HG02642 (cell line): ENCODE measurements at regions not wholly inside any gene's neighbourhood (a gene's known extent, or its start where the extent isn't known, plus 50 kb on each side); places are given as distances from the start of the nearest gene placed in this dataset.
"Not testable (repeated sequence)": the region's sequence is repeated elsewhere in the genome, so short reads cannot be mapped to it uniquely, and the experiment has no call there.

Experiments
- ATAC-seq: cut with Tn5 transposase; IDR thresholded peaks from one replicate; pipeline ENCODE4 v1.9.1; 2021; ENCODE audit warnings: mild to moderate bottlenecking; ENCODE audit not compliant: unreplicated experiment, poor library complexity

GRCh38 chr9:22649384-22649783 is 202.8 kb downstream of the DMRTA1 start:
- ATAC-seq = no peak

- no peak for ATAC-seq
These were observed 203.5 kb downstream of the DMRTA1 start for GRCh38 chr9:22650145-22650544.

- ATAC-seq = no peak
These were observed 204.3 kb downstream of the DMRTA1 start for GRCh38 chr9:22650946-22651345.

- no peak for ATAC-seq
These were observed 208.2 kb downstream of the DMRTA1 start for GRCh38 chr9:22654833-22655232.

GRCh38 chr9:22657713-22658112 is 211.1 kb downstream of the DMRTA1 start:
- no peak for ATAC-seq

- not testable (repeated sequence) for ATAC-seq
These were observed 211.9 kb downstream of the DMRTA1 start for GRCh38 chr9:22658484-22658883.

- ATAC-seq = no peak
These were observed 235.9 kb downstream of the DMRTA1 start for GRCh38 chr9:22682536-22682935.

GRCh38 chr9:22682961-22683699 is 236.5 kb downstream of the DMRTA1 start:
- no peak for ATAC-seq

GRCh38 chr9:22683700-22684075 is 237.1 kb downstream of the DMRTA1 start:
- no peak for ATAC-seq

- ATAC-seq = no peak
These were observed 246.5 kb downstream of the DMRTA1 start for GRCh38 chr9:22693156-22693555.

- ATAC-seq = no peak
These were observed 253.5 kb downstream of the DMRTA1 start for GRCh38 chr9:22700171-22700570.

GRCh38 chr9:22718653-22719052 is 272.0 kb downstream of the DMRTA1 start:
- no peak for ATAC-seq

GRCh38 chr9:22722492-22722891 is 275.9 kb downstream of the DMRTA1 start:
- ATAC-seq = no peak

- ATAC-seq = no peak
These were observed 285.2 kb downstream of the DMRTA1 start for GRCh38 chr9:22731786-22732185.

- no peak for ATAC-seq
These were observed 293.1 kb downstream of the DMRTA1 start for GRCh38 chr9:22739712-22740111.

GRCh38 chr9:22740781-22741180 is 294.2 kb downstream of the DMRTA1 start:
- ATAC-seq = no peak

- no peak for ATAC-seq
These were observed 295.8 kb downstream of the DMRTA1 start for GRCh38 chr9:22742401-22742800.

- ATAC-seq = no peak
These were observed 327.0 kb downstream of the DMRTA1 start for GRCh38 chr9:22773501-22774220.

- ATAC-seq = no peak
These were observed 343.7 kb downstream of the DMRTA1 start for GRCh38 chr9:22790329-22790728.

- no peak for ATAC-seq
These were observed 362.3 kb downstream of the DMRTA1 start for GRCh38 chr9:22808876-22809275.

GRCh38 chr9:22809371-22809770 is 362.7 kb downstream of the DMRTA1 start:
- ATAC-seq = no peak

GRCh38 chr9:22813529-22813928 is 366.9 kb downstream of the DMRTA1 start:
- ATAC-seq = no peak
